NCI-H460 (cell line): ENCODE measurements at regions not wholly inside any gene's neighbourhood (a gene's known extent, or its start where the extent isn't known, plus 50 kb on each side); places are given as distances from the start of the nearest gene placed in this dataset.
"Not testable (repeated sequence)": the region's sequence is repeated elsewhere in the genome, so short reads cannot be mapped to it uniquely, and the experiment has no call there.

Experiments
- DNase-seq: peaks from one replicate; pipeline ENCODE4 v3.0.0-alpha.2; 2016; ENCODE audit warnings: low read depth; ENCODE audit errors: extremely low read depth

GRCh38 chr10:25707976-25708671 lies 225.9 kb upstream of the MYO3A start:
- no peak for DNase-seq

- DNase-seq, result no peak
Observed at GRCh38 chr10:25713894-25714240, 220.2 kb upstream of the MYO3A start.

GRCh38 chr10:25724241-25724640 lies 209.8 kb upstream of the MYO3A start:
- DNase-seq, result no peak

GRCh38 chr10:25725917-25726716 lies 207.9 kb upstream of the MYO3A start:
- peak; percentile 60 for DNase-seq

- no peak for DNase-seq
Observed at GRCh38 chr10:25738776-25739175, 195.3 kb upstream of the MYO3A start.

GRCh38 chr10:25743832-25744231 lies 190.2 kb upstream of the MYO3A start:
- no peak for DNase-seq

GRCh38 chr10:25744574-25744973 lies 189.5 kb upstream of the MYO3A start:
- no peak for DNase-seq

- DNase-seq, result no peak
Observed at GRCh38 chr10:25745976-25746375, 188.1 kb upstream of the MYO3A start.

GRCh38 chr10:25747084-25747483 lies 186.9 kb upstream of the MYO3A start:
- no peak for DNase-seq

- no peak for DNase-seq
Observed at GRCh38 chr10:25748509-25748908, 185.5 kb upstream of the MYO3A start.

- no peak for DNase-seq
Observed at GRCh38 chr10:25753776-25754175, 180.3 kb upstream of the MYO3A start.

GRCh38 chr10:25755874-25756273 lies 178.2 kb upstream of the MYO3A start:
- DNase-seq, result not testable (repeated sequence)

GRCh38 chr10:25756784-25757183 lies 177.2 kb upstream of the MYO3A start:
- DNase-seq, result no peak

- peak; percentile 17 for DNase-seq
Observed at GRCh38 chr10:25758041-25758457, 176.0 kb upstream of the MYO3A start.

GRCh38 chr10:25758511-25758910 lies 175.5 kb upstream of the MYO3A start:
- no peak for DNase-seq

- DNase-seq, result no peak
Observed at GRCh38 chr10:25761937-25762336, 172.1 kb upstream of the MYO3A start.

- DNase-seq, result no peak
Observed at GRCh38 chr10:25766213-25766612, 167.8 kb upstream of the MYO3A start.

- DNase-seq, result no peak
Observed at GRCh38 chr10:25766687-25767221, 167.3 kb upstream of the MYO3A start.

- no peak for DNase-seq
Observed at GRCh38 chr10:25768167-25768566, 165.9 kb upstream of the MYO3A start.

GRCh38 chr10:25778646-25779045 lies 155.4 kb upstream of the MYO3A start:
- DNase-seq, result no peak

GRCh38 chr10:25786161-25786560 lies 147.9 kb upstream of the MYO3A start:
- no peak for DNase-seq

- no peak for DNase-seq
Observed at GRCh38 chr10:25786899-25787298, 147.1 kb upstream of the MYO3A start.
